K562 (cell line): ENCODE measurements at regions not wholly inside any gene's neighbourhood (a gene's known extent, or its start where the extent isn't known, plus 50 kb on each side); places are given as distances from the start of the nearest gene placed in this dataset.

Experiments used
- ATAC-seq: fragments of 200-7000 bp; cut with Tn5 transposase; 3 replicates; pipeline ENCODE4 v1.9.1; 2020; ENCODE audit warnings: moderate library complexity
- BruUV-seq: library from RNA; stranded (reverse); fragments of 400-500 nt; replicated peaks from 2 replicates; lab custom pipeline; 2021; lab: Mats Ljungman, UMichigan
- CTCF ChIA-PET: fragments of 300-600 bp; formaldehyde crosslinking; extraction: SDS; loops from one replicate; lab custom pipeline; 2021; ENCODE audit warnings: low intra/inter-chr PET ratio; lab: Yijun Ruan, JAX
- POLR2A ChIA-PET: fragments of 300-600, 350-650 bp; sonication (Branson Sonifier 250); formaldehyde crosslinking; extraction: SDS; loops from one replicate; lab custom pipeline; 2021; ENCODE audit warnings: antibody characterized with exemption, inconsistent platforms; lab: Yijun Ruan, JAX
- DNase-seq, 4 experiments: peaks; one replicate each; pipeline versions ENCODE4 v3.0.0 to v3.0.0-alpha.2; 2011 to 2018; ENCODE audit warnings: low spot score in 3 of 4, mixed read lengths in 3 of 4; ENCODE audit errors: extremely low read depth in 1 of 4
- FAIRE-seq: peaks from 2 replicates; lab custom pipeline; 2011; peaks lifted over from hg19 to GRCh38; lab: Jason Lieb, UNC
- H2AFZ ChIP-seq: 2 replicates; pipeline ENCODE4 v1.6.0; 2011; ENCODE audit warnings: low read depth, low read length, control low read depth, inconsistent platforms
- H3K27ac ChIP-seq: fragments of 200-600 bp; 3 replicates; pipeline ENCODE4 v1.8.0; 2011; ENCODE audit warnings: low read depth, mild to moderate bottlenecking, control low read depth, inconsistent platforms, low read length, moderate library complexity, mixed read lengths; ENCODE audit errors: extremely low read depth
- H3K27me3 ChIP-seq, 2 experiments: fragments of 300-600 bp in 1 of 2; 2 replicates in 1 of 2; 3 replicates in 1 of 2; pipeline versions ENCODE4 v1.6.0 to v1.8.0; 2011; ENCODE audit warnings: inconsistent platforms in 2 of 2, low read length in 2 of 2, mild to moderate bottlenecking in 1 of 2, mixed read lengths in 1 of 2, moderate library complexity in 1 of 2; ENCODE audit not compliant: control insufficient read depth in 2 of 2, insufficient read depth in 2 of 2
- H3K36me3 ChIP-seq: fragments of 300-600 bp; 3 replicates; pipeline ENCODE4 v1.8.0; 2011; ENCODE audit warnings: mild to moderate bottlenecking, low read length, inconsistent platforms; ENCODE audit not compliant: control insufficient read depth, insufficient read depth
- H3K4me1 ChIP-seq, 2 experiments: fragments of 200-600 bp in 1 of 2; replicated peaks in 1 of 2; 2 replicates in 1 of 2; 3 replicates in 1 of 2; pipeline versions ENCODE4 v1.5.1 to v1.8.0; 2011; ENCODE audit warnings: inconsistent platforms in 2 of 2, low read length in 2 of 2, mild to moderate bottlenecking in 1 of 2, mixed read lengths in 1 of 2, moderate library complexity in 1 of 2; ENCODE audit not compliant: control insufficient read depth in 2 of 2, insufficient read depth in 2 of 2
- H3K4me2 ChIP-seq: 2 replicates; pipeline ENCODE4 v1.6.1; 2011; ENCODE audit warnings: low read length, control low read depth, inconsistent platforms, mixed read lengths; ENCODE audit not compliant: insufficient read depth
- H3K4me3 ChIP-seq: fragments of 200-600 bp; sonication (generic), shearing (Covaris generic); 2 replicates; pipeline ENCODE4 v1.5.1; 2016; ENCODE audit warnings: control low read depth, inconsistent platforms
- H3K79me2 ChIP-seq: fragments of 200-600 bp; 3 replicates; pipeline ENCODE4 v1.8.0; 2011; ENCODE audit warnings: low read length, inconsistent platforms; ENCODE audit not compliant: control insufficient read depth, insufficient read depth
- H3K9ac ChIP-seq, 2 experiments: 2 replicates each; pipeline versions ENCODE4 v1.6.0 to v1.6.1; 2011; ENCODE audit warnings: low read depth in 2 of 2, low read length in 2 of 2, control low read depth in 1 of 2, inconsistent platforms in 1 of 2, mild to moderate bottlenecking in 1 of 2, mixed read lengths in 1 of 2; ENCODE audit not compliant: insufficient read depth in 1 of 2
- H3K9me1 ChIP-seq: one replicate; pipeline ENCODE4 v1.6.0; 2011; ENCODE audit warnings: inconsistent platforms, mild to moderate bottlenecking, low read length, moderate library complexity; ENCODE audit not compliant: control insufficient read depth, insufficient read depth
- H3K9me3 ChIP-seq: replicated peaks from 2 replicates; pipeline ENCODE4 v1.5.1; 2011; ENCODE audit warnings: low read depth, low read length, inconsistent platforms; ENCODE audit not compliant: control insufficient read depth, insufficient read depth
- H4K20me1 ChIP-seq: replicated peaks from 2 replicates; pipeline ENCODE4 v1.6.1; 2011; ENCODE audit warnings: low read length, inconsistent platforms, mixed read lengths; ENCODE audit not compliant: control insufficient read depth, insufficient read depth
- ELF2 ChIP-seq: fragments of 250-450 bp; sonication (Bioruptor Pico); IDR thresholded peaks from 2 replicates; pipeline ENCODE4 v1.5.0; 2021; ENCODE audit warnings: mild to moderate bottlenecking
- HES1 ChIP-seq: fragments of 450-650 bp; IDR thresholded peaks from 2 replicates; pipeline ENCODE4 v1.6.1; 2016; ENCODE audit warnings: low read depth, mild to moderate bottlenecking, moderate library complexity
- KAT8 ChIP-seq: fragments of 450-650 bp; IDR thresholded peaks from 2 replicates; pipeline ENCODE4 v1.6.1; 2016; ENCODE audit warnings: low read depth, mild to moderate bottlenecking
- NELFE ChIP-seq: IDR thresholded peaks from 2 replicates; pipeline ENCODE4 v1.6.1; 2011; ENCODE audit warnings: mild to moderate bottlenecking; ENCODE audit not compliant: insufficient read depth, insufficient read length
- POLR2AphosphoS5 ChIP-seq: IDR thresholded peaks from 2 replicates; pipeline ENCODE4 v1.6.1; 2011; ENCODE audit warnings: mild to moderate bottlenecking, low read depth, low read length, moderate library complexity; ENCODE audit not compliant: control insufficient read depth, insufficient read depth
- RBFOX2 ChIP-seq: fragments of 200-400 bp; formaldehyde crosslinking; IDR thresholded peaks from 2 replicates; pipeline ENCODE4 v1.6.1; 2017; ENCODE audit warnings: low read depth, mild to moderate bottlenecking, low read length, moderate library complexity
- ZNF639 ChIP-seq, 2 experiments: fragments of 200-800 bp in 1 of 2; sonication (Bioruptor generic) in 1 of 2; sonication (generic) in 1 of 2; formaldehyde crosslinking in 1 of 2; IDR thresholded peaks in 1 of 2; conservative IDR thresholded peaks in 1 of 2; 2 replicates each; pipeline versions ENCODE4 v1.5.0 to v1.6.1; 2016 to 2020; ENCODE audit warnings: missing compliant biosample characterization in 1 of 2, missing genetic modification characterization in 1 of 2, missing genetic modification reagents in 1 of 2
- WGBS: fragments of 100-300 bp; shearing (Covaris generic); methylation state at CpG from one replicate; pipeline ENCODE4 v1.1.6; 2016; ENCODE audit warnings: low coverage, mixed read lengths; ENCODE audit not compliant: insufficient coverage; ENCODE audit errors: missing lambda C conversion rate; 5-methylcytosine and 5-hydroxymethylcytosine counted together
- in situ Hi-C: fragments of 300-500 bp; cut with MboI; formaldehyde crosslinking; loops from 4 replicates; pipeline ENCODE4 v1.15.0; 2018; ENCODE audit warnings: inconsistent platforms, mixed read lengths
- intact Hi-C: fragments of 100-400 bp; cut with micrococcal nuclease; formaldehyde crosslinking; loops from 2 replicates; pipeline ENCODE4 v1.14.2; 2022

GRCh38 chr7:40946549-40946948 lies 756.3 kb downstream of the INHBA start (continued):
- TF ChIP-seq NELFE (no peak), RBFOX2 (no peak)
- TF ChIP-seq, all 486 proteins: peak for 0

- Histone ChIP-seq H3K9me1 (no peaks in the 10 kb centered on the region), H4K20me1 (no peaks in the 10 kb centered on the region), H2AFZ (no peak overlapping the region), H3K27ac (no peak overlapping the region), H3K4me3 (no peak overlapping the region), H3K9ac (no peak overlapping the region), H3K9me3 (no peaks in the 10 kb centered on the region), H3K27me3 (no peaks in the 10 kb centered on the region), H3K4me2 (no peak overlapping the region), H3K79me2 (no peaks in the 10 kb centered on the region), H3K36me3 (no peaks in the 10 kb centered on the region), H3K4me1 (no peaks in the 10 kb centered on the region)
- BruUV-seq: no TSS peak
- ChIA-PET CTCF (no interaction called here), POLR2A (no interaction called here)
- no peak for TF ChIP-seq POLR2AphosphoS5
- TF ChIP-seq HES1: no peak
- TF ChIP-seq KAT8: no peak
- no peak for TF ChIP-seq ZNF639 (CRISPR knock-in tag; conservative IDR thresholded peaks at IDR 0.05 in 1 of 2, IDR thresholded peaks at IDR 0.05 in 1 of 2)
- TF ChIP-seq ELF2 (CRISPR knock-in tag): no peak
- WGBS: 0% methylated on average over 2 of the region's 2 CpGs
- no peak for FAIRE-seq
- in situ Hi-C loops: no loop called here
- intact Hi-C loops: no loop called here
- no peak for ATAC-seq
- DNase-seq: no peak
Measured at GRCh38 chr7:40945788-40946187, 757.1 kb downstream of the INHBA start.
